ENCODE measurements at regions not wholly inside any gene's neighbourhood (a gene's known extent, or its start where the extent isn't known, plus 50 kb on each side); places are given as distances from the start of the nearest gene placed in this dataset.

GRCh38 chr9:109953813-109954497 lies 174.0 kb downstream of the PALM2AKAP2 start:
- H3K9me3 ChIP-seq (ENCODE audit: low read depth, low read length), result no peaks in the 10 kb centered on the region
- no peaks in the 10 kb centered on the region for H3K79me2 ChIP-seq (ENCODE audit: insufficient read depth, low read length)
- DNase-seq (ENCODE audit: insufficient read length, low spot score, missing footprints), result no peak
- no peaks in the 10 kb centered on the region for H3K36me3 ChIP-seq (ENCODE audit: insufficient read depth, low read length)
- no peak overlapping the region for H2AFZ ChIP-seq (ENCODE audit: low read length)
- no peak overlapping the region for H3K4me3 ChIP-seq (ENCODE audit: insufficient read depth, low read length)
- H3K4me1 ChIP-seq (ENCODE audit: insufficient read depth, low read length), result no peaks in the 10 kb centered on the region
- H3K27ac ChIP-seq (ENCODE audit: low read depth, low read length), result no peak overlapping the region
- no peak overlapping the region for H3K4me2 ChIP-seq (ENCODE audit: insufficient read depth, low read length)
- TF ChIP-seq, protein P1, sequence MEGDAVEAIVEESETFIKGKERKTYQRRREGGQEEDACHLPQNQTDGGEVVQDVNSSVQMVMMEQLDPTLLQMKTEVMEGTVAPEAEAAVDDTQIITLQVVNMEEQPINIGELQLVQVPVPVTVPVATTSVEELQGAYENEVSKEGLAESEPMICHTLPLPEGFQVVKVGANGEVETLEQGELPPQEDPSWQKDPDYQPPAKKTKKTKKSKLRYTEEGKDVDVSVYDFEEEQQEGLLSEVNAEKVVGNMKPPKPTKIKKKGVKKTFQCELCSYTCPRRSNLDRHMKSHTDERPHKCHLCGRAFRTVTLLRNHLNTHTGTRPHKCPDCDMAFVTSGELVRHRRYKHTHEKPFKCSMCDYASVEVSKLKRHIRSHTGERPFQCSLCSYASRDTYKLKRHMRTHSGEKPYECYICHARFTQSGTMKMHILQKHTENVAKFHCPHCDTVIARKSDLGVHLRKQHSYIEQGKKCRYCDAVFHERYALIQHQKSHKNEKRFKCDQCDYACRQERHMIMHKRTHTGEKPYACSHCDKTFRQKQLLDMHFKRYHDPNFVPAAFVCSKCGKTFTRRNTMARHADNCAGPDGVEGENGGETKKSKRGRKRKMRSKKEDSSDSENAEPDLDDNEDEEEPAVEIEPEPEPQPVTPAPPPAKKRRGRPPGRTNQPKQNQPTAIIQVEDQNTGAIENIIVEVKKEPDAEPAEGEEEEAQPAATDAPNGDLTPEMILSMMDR (IDR thresholded peaks at IDR 0.05; ENCODE audit: extremely low read depth, low read depth, low read length), result peak; percentile 31
- no peaks in the 10 kb centered on the region for H3K27me3 ChIP-seq (ENCODE audit: insufficient read depth, low read length)
- H4K20me1 ChIP-seq (ENCODE audit: insufficient read depth, low read length), result no peaks in the 10 kb centered on the region

- H2AFZ ChIP-seq (ENCODE audit: low read length), result no peak overlapping the region
- no peaks in the 10 kb centered on the region for H3K27me3 ChIP-seq (ENCODE audit: insufficient read depth, low read length)
- no peak for DNase-seq (ENCODE audit: insufficient read length, low spot score, missing footprints)
Observed at GRCh38 chr9:109956717-109957440, 176.9 kb downstream of the PALM2AKAP2 start.

DNA sequence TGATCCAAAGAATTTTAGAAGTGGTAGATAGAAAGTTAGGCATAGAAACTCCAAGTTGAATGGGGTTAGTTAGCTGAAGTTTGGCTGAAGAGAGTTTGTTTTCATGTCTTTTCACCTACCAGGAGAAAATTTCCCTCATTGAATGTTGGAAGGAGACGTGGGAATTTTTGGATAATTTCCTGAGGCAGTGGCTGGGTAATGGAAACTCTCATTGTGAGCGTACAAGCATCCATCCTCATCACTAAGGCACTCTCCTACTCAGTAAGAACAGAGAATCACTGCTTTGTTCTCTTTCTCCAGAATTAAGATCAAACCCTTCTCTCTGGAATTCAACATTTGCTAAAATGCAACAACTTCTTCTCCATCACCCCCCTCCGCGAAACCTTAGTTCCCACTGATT lies 179.7 kb downstream of the PALM2AKAP2 start:
- Histone ChIP-seq H3K4me2 (ENCODE audit: insufficient read depth, low read length) (no peak overlapping the region), H3K79me2 (ENCODE audit: insufficient read depth, low read length) (no peaks in the 10 kb centered on the region), H3K27ac (ENCODE audit: low read depth, low read length) (no peak overlapping the region), H4K20me1 (ENCODE audit: insufficient read depth, low read length) (peaks cover 3% of the 10 kb centered on the region), H3K9me3 (ENCODE audit: low read depth, low read length) (no peaks in the 10 kb centered on the region), H2AFZ (ENCODE audit: low read length) (no peak overlapping the region), H3K4me1 (ENCODE audit: insufficient read depth, low read length) (no peaks in the 10 kb centered on the region), H3K4me3 (ENCODE audit: insufficient read depth, low read length) (no peak overlapping the region), H3K36me3 (ENCODE audit: insufficient read depth, low read length) (no peaks in the 10 kb centered on the region), H3K27me3 (ENCODE audit: insufficient read depth, low read length) (no peaks in the 10 kb centered on the region)
- TF ChIP-seq, protein P1 (IDR thresholded peaks at IDR 0.05; ENCODE audit: extremely low read depth, low read depth, low read length), result no peak
- no peak for DNase-seq (ENCODE audit: insufficient read length, low spot score, missing footprints)

More at GRCh38 chr9:109956717-109957440, 176.9 kb downstream of the PALM2AKAP2 start:
- Histone ChIP-seq H3K9me3 (ENCODE audit: low read depth, low read length) (no peaks in the 10 kb centered on the region), H3K4me2 (ENCODE audit: insufficient read depth, low read length) (no peak overlapping the region), H3K36me3 (ENCODE audit: insufficient read depth, low read length) (no peaks in the 10 kb centered on the region), H3K79me2 (ENCODE audit: insufficient read depth, low read length) (no peaks in the 10 kb centered on the region), H3K27ac (ENCODE audit: low read depth, low read length) (no peak overlapping the region), H4K20me1 (ENCODE audit: insufficient read depth, low read length) (no peaks in the 10 kb centered on the region), H3K4me3 (ENCODE audit: insufficient read depth, low read length) (no peak overlapping the region), H3K4me1 (ENCODE audit: insufficient read depth, low read length) (no peaks in the 10 kb centered on the region)
- TF ChIP-seq, protein P1 (IDR thresholded peaks at IDR 0.05; ENCODE audit: extremely low read depth, low read depth, low read length), result no peak

- Histone ChIP-seq H3K27ac (ENCODE audit: low read depth, low read length) (no peak overlapping the region), H2AFZ (ENCODE audit: low read length) (no peak overlapping the region), H3K27me3 (ENCODE audit: insufficient read depth, low read length) (no peaks in the 10 kb centered on the region), H3K4me3 (ENCODE audit: insufficient read depth, low read length) (no peak overlapping the region), H3K9me3 (ENCODE audit: low read depth, low read length) (no peaks in the 10 kb centered on the region), H3K4me2 (ENCODE audit: insufficient read depth, low read length) (no peak overlapping the region), H3K36me3 (ENCODE audit: insufficient read depth, low read length) (no peaks in the 10 kb centered on the region), H4K20me1 (ENCODE audit: insufficient read depth, low read length) (peaks cover 3% of the 10 kb centered on the region), H3K79me2 (ENCODE audit: insufficient read depth, low read length) (no peaks in the 10 kb centered on the region), H3K4me1 (ENCODE audit: insufficient read depth, low read length) (no peaks in the 10 kb centered on the region)
- TF ChIP-seq, protein P1 (IDR thresholded peaks at IDR 0.05; ENCODE audit: extremely low read depth, low read depth, low read length), result no peak
- no peak for DNase-seq (ENCODE audit: insufficient read length, low spot score, missing footprints)
Observed at GRCh38 chr9:109961626-109962025, 181.6 kb downstream of the PALM2AKAP2 start.
